Thyroid gland (tissue), 4 donors: ENCODE measurements at regions not wholly inside any gene's neighbourhood (a gene's known extent, or its start where the extent isn't known, plus 50 kb on each side); places are given as distances from the start of the nearest gene placed in this dataset.

Experiments used
- POLR2A ChIP-seq, 2 donors: fragments of 450-650 bp; IDR thresholded peaks; one replicate each; pipeline ENCODE4 v1.6.1; 2017; ENCODE audit warnings: antibody characterized with exemption in 2 of 2, mild to moderate bottlenecking in 2 of 2, moderate library complexity in 1 of 2
- TF ChIP-seq, protein P1 (sequence below), 6 experiments: fragments of 200-600 bp in 3 of 6; fragments of 450-650 bp in 3 of 6; sonication (generic) in 3 of 6; IDR thresholded peaks; one replicate each; pipeline ENCODE4 v1.5.1; 2016 to 2019; ENCODE audit warnings: antibody characterized with exemption in 6 of 6, mild to moderate bottlenecking in 2 of 6, inconsistent platforms in 1 of 6, moderate library complexity in 1 of 6

DNA sequence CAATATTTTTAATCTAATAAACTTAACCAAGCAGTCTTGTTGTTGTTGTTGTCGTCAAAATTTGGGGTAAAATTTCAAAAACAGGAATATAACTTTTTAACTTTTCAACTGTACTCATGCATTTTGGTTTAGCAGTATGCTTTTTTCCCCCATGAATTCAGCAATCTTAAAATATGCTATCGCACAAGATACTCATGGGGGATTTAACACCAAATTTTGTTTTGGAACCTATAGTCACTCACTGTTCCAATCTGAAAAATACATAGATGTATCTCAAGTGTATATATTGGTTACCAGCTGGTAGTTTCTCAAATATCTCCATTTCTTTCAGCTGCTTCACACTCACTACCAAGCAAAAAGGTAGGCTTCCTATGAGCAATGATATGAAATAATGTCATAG, 91.4 kb upstream of the PIK3CG start:
- TF ChIP-seq, protein P1, sequence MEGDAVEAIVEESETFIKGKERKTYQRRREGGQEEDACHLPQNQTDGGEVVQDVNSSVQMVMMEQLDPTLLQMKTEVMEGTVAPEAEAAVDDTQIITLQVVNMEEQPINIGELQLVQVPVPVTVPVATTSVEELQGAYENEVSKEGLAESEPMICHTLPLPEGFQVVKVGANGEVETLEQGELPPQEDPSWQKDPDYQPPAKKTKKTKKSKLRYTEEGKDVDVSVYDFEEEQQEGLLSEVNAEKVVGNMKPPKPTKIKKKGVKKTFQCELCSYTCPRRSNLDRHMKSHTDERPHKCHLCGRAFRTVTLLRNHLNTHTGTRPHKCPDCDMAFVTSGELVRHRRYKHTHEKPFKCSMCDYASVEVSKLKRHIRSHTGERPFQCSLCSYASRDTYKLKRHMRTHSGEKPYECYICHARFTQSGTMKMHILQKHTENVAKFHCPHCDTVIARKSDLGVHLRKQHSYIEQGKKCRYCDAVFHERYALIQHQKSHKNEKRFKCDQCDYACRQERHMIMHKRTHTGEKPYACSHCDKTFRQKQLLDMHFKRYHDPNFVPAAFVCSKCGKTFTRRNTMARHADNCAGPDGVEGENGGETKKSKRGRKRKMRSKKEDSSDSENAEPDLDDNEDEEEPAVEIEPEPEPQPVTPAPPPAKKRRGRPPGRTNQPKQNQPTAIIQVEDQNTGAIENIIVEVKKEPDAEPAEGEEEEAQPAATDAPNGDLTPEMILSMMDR (IDR thresholded peaks at IDR 0.05): no peak
- no peak for TF ChIP-seq POLR2A (IDR thresholded peaks at IDR 0.05)
